ENCODE measurements at regions not wholly inside any gene's neighbourhood (a gene's known extent, or its start where the extent isn't known, plus 50 kb on each side); places are given as distances from the start of the nearest gene placed in this dataset.

DNA sequence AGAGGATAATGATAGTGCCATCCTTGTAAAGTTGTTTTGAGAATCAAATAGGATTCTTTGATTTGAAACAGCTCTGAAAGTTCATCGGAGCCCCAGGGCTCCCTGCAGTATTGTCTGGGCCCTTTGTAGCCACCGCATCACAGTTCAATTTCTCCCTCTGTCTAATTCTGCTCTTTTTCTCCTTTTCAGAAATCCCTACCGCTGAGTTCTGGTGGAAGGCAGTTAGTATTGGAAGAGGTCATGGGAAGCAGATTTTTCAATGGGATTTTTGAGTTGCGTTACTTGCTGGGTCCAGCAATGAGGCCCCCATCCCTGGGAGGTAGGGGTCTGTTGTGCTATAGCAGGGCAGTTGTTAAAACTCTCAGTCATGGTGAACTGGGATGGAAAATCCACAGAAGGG lies 101.0 kb upstream of the DISP3 start:
- H3K27me3 ChIP-seq (replicated peaks): no peaks in the 10 kb centered on the region
- H3K36me3 ChIP-seq (replicated peaks): no peaks in the 10 kb centered on the region
- in situ Hi-C loops (cut with HindIII; ENCODE audit: low pct_ligation_motif_present, low sequenced_read_pairs): no loop called here

DNA sequence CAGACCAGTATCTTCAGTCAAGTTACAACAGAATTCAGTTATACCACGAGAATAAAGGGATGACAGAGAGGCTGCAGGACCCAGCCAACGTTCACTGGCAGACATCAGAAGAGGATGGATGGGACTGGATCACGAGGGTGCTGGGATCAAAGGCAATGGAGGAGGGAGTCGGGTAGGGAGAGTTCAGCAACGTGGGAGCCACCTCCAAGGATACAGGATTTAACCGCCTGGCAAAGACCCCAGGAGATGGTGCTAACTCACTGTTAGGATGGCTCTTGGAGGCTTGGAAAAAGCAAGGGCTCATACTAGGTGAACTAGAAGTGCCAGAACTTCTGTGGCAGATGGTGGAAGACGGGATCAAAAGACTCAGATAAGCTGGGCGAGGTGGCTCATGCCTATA lies 99.1 kb upstream of the DISP3 start:
- no peak overlapping the region for H3K27ac ChIP-seq
- no peak for DNase-seq
- H3K27me3 ChIP-seq (replicated peaks): no peaks in the 10 kb centered on the region
- TF ChIP-seq, protein P1, sequence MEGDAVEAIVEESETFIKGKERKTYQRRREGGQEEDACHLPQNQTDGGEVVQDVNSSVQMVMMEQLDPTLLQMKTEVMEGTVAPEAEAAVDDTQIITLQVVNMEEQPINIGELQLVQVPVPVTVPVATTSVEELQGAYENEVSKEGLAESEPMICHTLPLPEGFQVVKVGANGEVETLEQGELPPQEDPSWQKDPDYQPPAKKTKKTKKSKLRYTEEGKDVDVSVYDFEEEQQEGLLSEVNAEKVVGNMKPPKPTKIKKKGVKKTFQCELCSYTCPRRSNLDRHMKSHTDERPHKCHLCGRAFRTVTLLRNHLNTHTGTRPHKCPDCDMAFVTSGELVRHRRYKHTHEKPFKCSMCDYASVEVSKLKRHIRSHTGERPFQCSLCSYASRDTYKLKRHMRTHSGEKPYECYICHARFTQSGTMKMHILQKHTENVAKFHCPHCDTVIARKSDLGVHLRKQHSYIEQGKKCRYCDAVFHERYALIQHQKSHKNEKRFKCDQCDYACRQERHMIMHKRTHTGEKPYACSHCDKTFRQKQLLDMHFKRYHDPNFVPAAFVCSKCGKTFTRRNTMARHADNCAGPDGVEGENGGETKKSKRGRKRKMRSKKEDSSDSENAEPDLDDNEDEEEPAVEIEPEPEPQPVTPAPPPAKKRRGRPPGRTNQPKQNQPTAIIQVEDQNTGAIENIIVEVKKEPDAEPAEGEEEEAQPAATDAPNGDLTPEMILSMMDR (IDR thresholded peaks at IDR 0.05; ENCODE audit: low read depth, low read length, missing control alignments): no peak
- in situ Hi-C loops (cut with HindIII; ENCODE audit: low pct_ligation_motif_present, low sequenced_read_pairs): no loop called here
- no peak overlapping the region for H3K4me3 ChIP-seq (ENCODE audit: low read depth, low read length)
- H3K36me3 ChIP-seq (replicated peaks): no peaks in the 10 kb centered on the region

More for the DNA sequence above, 101.0 kb upstream of the DISP3 start:
- Histone ChIP-seq H3K4me3 (ENCODE audit: low read depth, low read length) (no peak overlapping the region), H3K27ac (no peak overlapping the region)
- TF ChIP-seq, protein P1 (IDR thresholded peaks at IDR 0.05; ENCODE audit: low read depth, low read length, missing control alignments): no peak
- no peak for DNase-seq

DNA sequence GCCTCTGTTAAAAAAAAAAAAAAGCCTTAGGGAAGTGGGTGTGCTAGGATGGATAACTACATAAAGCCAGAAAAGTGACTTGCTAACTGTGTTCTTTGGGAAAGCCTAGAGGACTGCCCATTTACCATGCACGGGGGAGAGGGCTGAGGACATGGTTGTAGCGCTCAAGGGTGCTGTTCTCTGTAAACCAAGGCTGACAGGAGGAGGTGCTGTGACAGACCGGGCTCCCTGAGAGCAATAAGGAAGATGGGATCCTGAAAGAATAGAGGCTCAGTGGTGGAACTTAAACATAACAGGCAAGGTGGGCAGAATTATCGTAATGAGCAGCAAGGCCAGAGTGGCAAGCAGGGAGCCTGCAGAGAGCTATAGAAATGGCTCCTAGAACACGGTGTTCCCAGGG lies 98.5 kb upstream of the DISP3 start:
- Histone ChIP-seq H3K36me3 (replicated peaks) (no peaks in the 10 kb centered on the region), H3K4me3 (ENCODE audit: low read depth, low read length) (no peak overlapping the region)
- in situ Hi-C loops (cut with HindIII; ENCODE audit: low pct_ligation_motif_present, low sequenced_read_pairs): no loop called here

DNA sequence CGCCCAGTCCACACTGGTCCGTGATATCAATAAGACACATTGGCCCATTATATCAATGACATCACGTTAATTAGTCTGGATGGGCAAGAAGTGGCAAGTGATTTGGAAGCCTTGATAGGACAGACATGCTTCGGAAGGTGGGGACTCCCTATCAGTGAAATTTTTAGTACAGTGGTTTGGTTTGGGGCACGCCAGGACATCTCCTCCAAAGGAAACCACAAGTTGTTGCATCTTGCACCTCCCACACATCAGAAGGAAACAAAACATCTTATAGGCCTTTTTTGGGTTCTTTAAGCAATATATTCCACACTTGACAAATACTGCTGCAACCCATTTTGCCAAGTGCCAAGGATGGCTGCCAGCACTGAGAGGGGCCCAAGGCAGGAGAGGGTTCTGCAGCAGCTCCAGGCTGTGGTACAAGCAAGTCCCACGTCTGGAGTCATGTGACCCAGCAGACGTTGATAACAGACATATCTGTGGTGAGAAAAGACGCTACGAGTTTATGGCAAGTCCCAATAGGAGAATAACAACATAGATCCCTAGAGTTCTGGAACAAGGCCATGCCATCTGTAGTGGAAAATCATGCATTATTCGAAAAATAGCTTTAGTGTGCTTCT lies 95.3 kb upstream of the DISP3 start:
- H3K4me3 ChIP-seq (ENCODE audit: low read depth, low read length): no peak overlapping the region
- in situ Hi-C loops (cut with HindIII; ENCODE audit: low pct_ligation_motif_present, low sequenced_read_pairs): no loop called here

More for the DNA sequence above, 98.5 kb upstream of the DISP3 start:
- H3K27me3 ChIP-seq (replicated peaks): no peaks in the 10 kb centered on the region
- TF ChIP-seq, protein P1 (IDR thresholded peaks at IDR 0.05; ENCODE audit: low read depth, low read length, missing control alignments): no peak
- no peak overlapping the region for H3K27ac ChIP-seq
- no peak for DNase-seq

DNA sequence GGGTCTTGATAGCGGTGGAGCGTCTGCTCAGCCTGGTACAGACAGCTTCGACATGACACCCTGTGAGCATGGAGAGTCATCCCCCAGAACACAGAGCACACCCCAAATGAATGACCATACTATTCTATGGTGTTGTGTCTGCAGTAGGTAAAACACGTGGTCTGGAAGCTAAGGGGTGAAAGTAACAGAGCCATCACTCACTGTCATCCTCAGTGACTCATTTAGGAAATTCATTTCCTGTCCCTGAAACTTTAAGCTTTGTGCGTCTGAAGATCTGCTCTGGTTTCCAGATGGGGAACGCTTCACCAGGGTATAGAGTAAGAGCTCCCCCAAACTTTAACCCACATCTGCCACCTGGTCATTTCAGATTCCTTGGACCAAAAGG lies 94.8 kb upstream of the DISP3 start:
- in situ Hi-C loops (cut with HindIII; ENCODE audit: low pct_ligation_motif_present, low sequenced_read_pairs): no loop called here
- H3K27me3 ChIP-seq (replicated peaks): peaks cover 2% of the 10 kb centered on the region
- no peaks in the 10 kb centered on the region for H3K36me3 ChIP-seq (replicated peaks)
- TF ChIP-seq, protein P1 (IDR thresholded peaks at IDR 0.05; ENCODE audit: low read depth, low read length, missing control alignments): no peak
- no peak overlapping the region for H3K4me3 ChIP-seq (ENCODE audit: low read depth, low read length)
- no peak for DNase-seq
- no peak overlapping the region for H3K27ac ChIP-seq

More for the DNA sequence above, 95.3 kb upstream of the DISP3 start:
- TF ChIP-seq, protein P1 (IDR thresholded peaks at IDR 0.05; ENCODE audit: low read depth, low read length, missing control alignments): no peak
- Histone ChIP-seq H3K27ac (no peak overlapping the region), H3K27me3 (replicated peaks) (peaks cover 2% of the 10 kb centered on the region), H3K36me3 (replicated peaks) (no peaks in the 10 kb centered on the region)
- no peak for DNase-seq

DNA sequence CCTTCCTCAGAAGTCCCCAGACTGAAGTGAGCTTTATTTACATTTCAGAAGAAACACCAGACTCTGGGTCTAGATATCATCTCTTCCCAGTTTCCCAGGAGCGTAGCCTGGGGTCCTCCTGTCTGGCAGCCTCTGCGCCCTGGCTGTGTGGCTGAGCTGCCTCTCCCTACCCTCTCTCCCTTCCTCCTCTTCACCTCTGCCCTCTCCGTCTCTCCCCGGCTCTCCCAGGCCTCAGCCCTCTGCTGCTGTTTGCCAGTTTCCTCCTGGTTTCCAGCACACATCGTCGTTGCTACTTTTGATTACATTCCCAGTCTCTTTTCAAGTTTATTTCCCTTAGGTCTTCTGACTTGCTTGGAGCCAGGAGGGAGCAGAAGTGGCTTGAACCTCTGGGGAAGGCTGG lies 91.1 kb upstream of the DISP3 start:
- DNase-seq: no peak
- in situ Hi-C loops (cut with HindIII; ENCODE audit: low pct_ligation_motif_present, low sequenced_read_pairs): no loop called here
- H3K4me3 ChIP-seq (ENCODE audit: low read depth, low read length): no peak overlapping the region
- no peaks in the 10 kb centered on the region for H3K36me3 ChIP-seq (replicated peaks)
- H3K27ac ChIP-seq: no peak overlapping the region
- H3K27me3 ChIP-seq (replicated peaks): peaks cover 2% of the 10 kb centered on the region
- TF ChIP-seq, protein P1 (IDR thresholded peaks at IDR 0.05; ENCODE audit: low read depth, low read length, missing control alignments): no peak
